Kidney (tissue), 13 donors: ENCODE measurements at regions not wholly inside any gene's neighbourhood (a gene's known extent, or its start where the extent isn't known, plus 50 kb on each side); places are given as distances from the start of the nearest gene placed in this dataset.

Source experiments
- DNase-seq, 5 donors: peaks; one replicate each; pipeline ENCODE4 v3.0.0-alpha.2; 2013 to 2020
- FAIRE-seq: peaks from 2 replicates; lab custom pipeline; 2012; peaks lifted over from hg19 to GRCh38; lab: Jason Lieb, UNC
- H3K27ac ChIP-seq, 2 donors: one replicate each; pipeline ENCODE4 v1.7.0; 2013; ENCODE audit warnings: low read depth in 2 of 2, low read length in 2 of 2, inconsistent platforms in 1 of 2
- H3K27me3 ChIP-seq: one replicate; pipeline ENCODE4 v1.7.1; 2013; ENCODE audit warnings: low read length, inconsistent platforms; ENCODE audit not compliant: control insufficient read depth, insufficient read depth
- H3K36me3 ChIP-seq, 3 donors: one replicate each; pipeline versions ENCODE4 v1.7.0 to v1.7.1; 2013; ENCODE audit warnings: low read length in 3 of 3, control low read depth in 1 of 3, inconsistent platforms in 1 of 3; ENCODE audit not compliant: insufficient read depth in 3 of 3, control insufficient read depth in 2 of 3
- H3K4me1 ChIP-seq, 3 donors: one replicate each; pipeline versions ENCODE4 v1.7.0 to v1.7.1; 2013; ENCODE audit warnings: low read length in 3 of 3, inconsistent platforms in 1 of 3, low read depth in 1 of 3; ENCODE audit not compliant: control insufficient read depth in 2 of 3, insufficient read depth in 2 of 3
- H3K4me3 ChIP-seq, 3 donors: one replicate each; pipeline versions ENCODE4 v1.7.0 to v1.8.1; 2013; ENCODE audit warnings: low read length in 3 of 3, control low read depth in 1 of 3, inconsistent platforms in 1 of 3
- H3K9ac ChIP-seq, 3 donors: one replicate each; pipeline versions ENCODE4 v1.7.0 to v1.7.1; 2013; ENCODE audit warnings: low read length in 3 of 3, control low read depth in 1 of 3, inconsistent platforms in 1 of 3
- H3K9me3 ChIP-seq, 3 donors: one replicate each; pipeline versions ENCODE4 v1.7.0 to v1.7.1; 2013; ENCODE audit warnings: low read length in 3 of 3, control low read depth in 1 of 3, inconsistent platforms in 1 of 3; ENCODE audit not compliant: control insufficient read depth in 2 of 3, insufficient read depth in 1 of 3
- intact Hi-C: fragments of 100-400 bp; cut with DNase I; formaldehyde crosslinking; loops from one replicate; pipeline ENCODE4 v1.11.1; 2022
- TF ChIP-seq, protein P1 (sequence below): IDR thresholded peaks from 3 replicates; pipeline ENCODE4 v1.5.1; 2012; ENCODE audit warnings: mild to moderate bottlenecking, moderate library complexity, borderline replicate concordance; ENCODE audit not compliant: insufficient read depth; ENCODE audit errors: extremely low read depth
- donor health status: control.
- donor health status: control.
- donor health status: control.
- donor health status: control.
- donor health status: control.
- donor health status: DM: yes; HTN: yes; CAD: no.
- donor health status: Normal renal cell carcinoma (clear cell type).

DNA sequence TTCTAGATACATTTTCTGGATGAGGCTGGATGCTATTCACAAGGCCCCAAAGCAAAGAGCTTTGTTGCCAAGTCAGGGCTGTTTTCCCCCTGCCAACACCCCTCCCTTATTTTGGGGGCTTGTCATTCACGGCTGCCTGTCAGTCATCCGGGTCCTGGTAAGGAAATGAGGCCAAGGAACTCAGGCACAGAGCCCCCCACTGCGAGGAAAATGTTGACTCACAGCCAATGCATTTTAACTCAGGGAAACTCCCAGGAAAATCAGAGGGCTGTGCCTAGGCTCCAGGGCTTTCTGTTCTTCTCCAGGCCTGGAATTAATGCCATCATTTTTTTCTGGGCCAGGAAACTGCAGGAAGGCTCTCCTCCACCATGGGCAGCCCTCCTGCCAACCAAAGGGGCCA, 241.1 kb downstream of the SMAD2 start:
- Histone ChIP-seq H3K27ac (no peak overlapping the region), H3K36me3 (no peaks in the 10 kb centered on the region), H3K4me3 (no peak overlapping the region), H3K4me1 (no peaks in the 10 kb centered on the region), H3K27me3 (no peaks in the 10 kb centered on the region), H3K9ac (no peak overlapping the region), H3K9me3 (no peaks in the 10 kb centered on the region)
- TF ChIP-seq, protein P1, sequence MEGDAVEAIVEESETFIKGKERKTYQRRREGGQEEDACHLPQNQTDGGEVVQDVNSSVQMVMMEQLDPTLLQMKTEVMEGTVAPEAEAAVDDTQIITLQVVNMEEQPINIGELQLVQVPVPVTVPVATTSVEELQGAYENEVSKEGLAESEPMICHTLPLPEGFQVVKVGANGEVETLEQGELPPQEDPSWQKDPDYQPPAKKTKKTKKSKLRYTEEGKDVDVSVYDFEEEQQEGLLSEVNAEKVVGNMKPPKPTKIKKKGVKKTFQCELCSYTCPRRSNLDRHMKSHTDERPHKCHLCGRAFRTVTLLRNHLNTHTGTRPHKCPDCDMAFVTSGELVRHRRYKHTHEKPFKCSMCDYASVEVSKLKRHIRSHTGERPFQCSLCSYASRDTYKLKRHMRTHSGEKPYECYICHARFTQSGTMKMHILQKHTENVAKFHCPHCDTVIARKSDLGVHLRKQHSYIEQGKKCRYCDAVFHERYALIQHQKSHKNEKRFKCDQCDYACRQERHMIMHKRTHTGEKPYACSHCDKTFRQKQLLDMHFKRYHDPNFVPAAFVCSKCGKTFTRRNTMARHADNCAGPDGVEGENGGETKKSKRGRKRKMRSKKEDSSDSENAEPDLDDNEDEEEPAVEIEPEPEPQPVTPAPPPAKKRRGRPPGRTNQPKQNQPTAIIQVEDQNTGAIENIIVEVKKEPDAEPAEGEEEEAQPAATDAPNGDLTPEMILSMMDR, result no peak
- no peak for FAIRE-seq
- no peak for DNase-seq
- intact Hi-C loops, result no loop called here

DNA sequence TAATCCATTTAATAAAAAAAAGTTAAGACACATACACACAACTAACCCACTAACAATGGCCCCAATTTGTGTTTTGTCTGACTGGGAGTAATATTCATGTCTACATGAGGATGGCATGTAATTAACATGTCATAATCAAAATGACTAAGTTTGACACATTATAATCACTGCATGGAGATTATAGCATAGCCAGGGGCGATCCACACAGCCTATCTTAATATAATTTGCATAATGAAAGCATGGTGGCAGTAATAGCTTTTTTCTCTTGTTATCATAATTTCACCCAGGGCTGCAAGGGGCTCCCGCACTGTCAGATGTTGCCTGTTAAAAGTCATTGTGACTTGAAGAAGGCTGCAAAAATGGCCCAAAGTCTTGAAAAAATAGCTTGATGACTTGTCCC, 243.7 kb downstream of the SMAD2 start:
- FAIRE-seq (no peak), DNase-seq (no peak)
- no peaks in the 10 kb centered on the region for H3K4me1 ChIP-seq
- no peaks in the 10 kb centered on the region for H3K9me3 ChIP-seq
- H3K36me3 ChIP-seq, result no peaks in the 10 kb centered on the region
- H3K27ac ChIP-seq, result no peak overlapping the region
- no peak overlapping the region for H3K4me3 ChIP-seq
- intact Hi-C loops, result no loop called here
- H3K9ac ChIP-seq, result no peak overlapping the region
- TF ChIP-seq, protein P1, result no peak
- H3K27me3 ChIP-seq, result no peaks in the 10 kb centered on the region

DNA sequence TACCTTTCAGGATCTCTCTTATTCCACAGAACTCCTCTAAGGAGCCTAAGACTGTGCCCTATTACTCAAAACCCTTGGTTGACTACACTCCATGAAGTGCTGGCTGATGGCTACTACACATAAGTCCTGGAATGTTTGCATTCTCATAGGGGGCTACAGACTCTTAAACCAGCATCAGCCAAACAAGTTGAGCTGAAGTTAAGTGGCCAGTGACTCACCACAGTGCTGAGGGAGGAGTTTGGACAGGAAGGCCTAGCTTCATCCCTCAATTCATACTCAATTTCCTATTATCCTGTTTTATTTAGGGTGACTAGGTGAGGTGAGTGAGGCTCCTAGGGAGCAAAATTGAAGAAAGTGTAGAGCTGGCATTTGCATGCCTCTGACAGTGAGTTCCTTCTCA, 246.7 kb downstream of the SMAD2 start:
- no peak for DNase-seq
- no peak for FAIRE-seq
- TF ChIP-seq, protein P1, result no peak
- no peaks in the 10 kb centered on the region for H3K9me3 ChIP-seq
- H3K4me1 ChIP-seq, result no peaks in the 10 kb centered on the region
- no peaks in the 10 kb centered on the region for H3K36me3 ChIP-seq
- H3K9ac ChIP-seq, result no peak overlapping the region
- no peak overlapping the region for H3K4me3 ChIP-seq
- H3K27me3 ChIP-seq, result no peaks in the 10 kb centered on the region
- H3K27ac ChIP-seq, result no peak overlapping the region
- intact Hi-C loops, result no loop called here

- FAIRE-seq (no peak), DNase-seq (no peak)
- Histone ChIP-seq H3K4me1 (no peaks in the 10 kb centered on the region), H3K36me3 (no peaks in the 10 kb centered on the region), H3K27ac (no peak overlapping the region), H3K9me3 (no peaks in the 10 kb centered on the region), H3K27me3 (no peaks in the 10 kb centered on the region), H3K4me3 (no peak overlapping the region), H3K9ac (no peak overlapping the region)
- TF ChIP-seq, protein P1, result no peak
- intact Hi-C loops, result no loop called here
These were observed 247.6 kb downstream of the SMAD2 start for GRCh38 chr18:47682876-47683275.
